ENCODE measurements at regions not wholly inside any gene's neighbourhood (a gene's known extent, or its start where the extent isn't known, plus 50 kb on each side); places are given as distances from the start of the nearest gene placed in this dataset.

- H2AFZ ChIP-seq (replicated peaks; ENCODE audit: low read length, poor library complexity), result no peak overlapping the region
- H2AK5ac ChIP-seq (ENCODE audit: low read depth, low read length), result no peak overlapping the region
- H4K5ac ChIP-seq (ENCODE audit: low read depth, low read length), result no peak overlapping the region
- no peak overlapping the region for H3K4me3 ChIP-seq (ENCODE audit: insufficient read depth, low read depth, low read length)
- H4K91ac ChIP-seq (ENCODE audit: insufficient read depth, low read depth, low read length), result no peak overlapping the region
- no peak overlapping the region for H3K23ac ChIP-seq (ENCODE audit: low read depth, low read length)
- peaks cover 4% of the 10 kb centered on the region; the same call in 1 of the 2 replicates for H3K9me3 ChIP-seq (ENCODE audit: control insufficient read depth, insufficient read depth, low read length)
- in situ Hi-C loops (cut with MboI; ENCODE audit: low sequenced_read_pairs) (no loop called here), intact Hi-C loops (cut with micrococcal nuclease) (no loop called here), dilution Hi-C loops (cut with HindIII; ENCODE audit: low sequenced_read_pairs, unreplicated experiment) (no loop called here)
- DNase-seq (no peak), ATAC-seq (ENCODE audit: low read depth) (no peak)
- no peaks in the 10 kb centered on the region for H3K27me3 ChIP-seq (ENCODE audit: control insufficient read depth, insufficient read depth, low read length)
- H3K36me3 ChIP-seq (ENCODE audit: control insufficient read depth, insufficient read depth, low read length), result no peaks in the 10 kb centered on the region
- no CpG with 5 or more reads among the region's 2 CpGs for WGBS, 2 experiments (ENCODE audit: extremely low coverage in 2 of 2, insufficient read length in 1 of 2)
- H2AK9ac ChIP-seq (replicated peaks; ENCODE audit: low read depth, low read length, poor library complexity), result no peak overlapping the region
- H3K27ac ChIP-seq (ENCODE audit: insufficient read depth, low read length), result no peak overlapping the region
- H2BK5ac ChIP-seq (ENCODE audit: low read depth, low read length, poor library complexity, severe bottlenecking), result no peak overlapping the region
- no peak overlapping the region for H2BK15ac ChIP-seq (ENCODE audit: low read depth, low read length)
- BruUV-seq (replicated peaks), result no TSS peak
- H3K14ac ChIP-seq (replicated peaks; ENCODE audit: low read depth, low read length), result no peak overlapping the region
- H3K9ac ChIP-seq (ENCODE audit: low read depth, low read length), result no peak overlapping the region
- H3K4ac ChIP-seq (ENCODE audit: low read depth, low read length), result no peak overlapping the region
- no peaks in the 10 kb centered on the region for H3K4me1 ChIP-seq (ENCODE audit: control insufficient read depth, insufficient read depth, low read length)
- ChIA-PET POLR2A (ENCODE audit: unreplicated experiment) (no interaction called here), CTCF (no interaction called here)
- no peak overlapping the region for H4K8ac ChIP-seq (ENCODE audit: low read depth in 2 of 2, low read length in 2 of 2)
- H3K4me2 ChIP-seq (ENCODE audit: low read depth, low read length), result no peak overlapping the region
- TF ChIP-seq MAFK (IDR thresholded peaks at IDR 0.05; ENCODE audit: low read depth, low read length) (no peak), RFX5 (IDR thresholded peaks at IDR 0.05; ENCODE audit: low read depth, low read length) (no peak), CHD1 (IDR thresholded peaks at IDR 0.05; ENCODE audit: low read depth, low read length) (no peak), USF2 (IDR thresholded peaks at IDR 0.05; ENCODE audit: low read depth, low read length) (no peak), RAD21 (IDR thresholded peaks at IDR 0.05; ENCODE audit: low read length) (no peak), NFE2L2 (IDR thresholded peaks at IDR 0.05; ENCODE audit: low read depth, low read length) (no peak), MAZ (IDR thresholded peaks at IDR 0.05; ENCODE audit: borderline replicate concordance, low read depth, low read length) (no peak), FOS (IDR thresholded peaks at IDR 0.05; ENCODE audit: low read depth, low read length) (no peak), SMC3 (IDR thresholded peaks at IDR 0.05; ENCODE audit: low read depth, low read length) (no peak)
- TF ChIP-seq, protein P1, sequence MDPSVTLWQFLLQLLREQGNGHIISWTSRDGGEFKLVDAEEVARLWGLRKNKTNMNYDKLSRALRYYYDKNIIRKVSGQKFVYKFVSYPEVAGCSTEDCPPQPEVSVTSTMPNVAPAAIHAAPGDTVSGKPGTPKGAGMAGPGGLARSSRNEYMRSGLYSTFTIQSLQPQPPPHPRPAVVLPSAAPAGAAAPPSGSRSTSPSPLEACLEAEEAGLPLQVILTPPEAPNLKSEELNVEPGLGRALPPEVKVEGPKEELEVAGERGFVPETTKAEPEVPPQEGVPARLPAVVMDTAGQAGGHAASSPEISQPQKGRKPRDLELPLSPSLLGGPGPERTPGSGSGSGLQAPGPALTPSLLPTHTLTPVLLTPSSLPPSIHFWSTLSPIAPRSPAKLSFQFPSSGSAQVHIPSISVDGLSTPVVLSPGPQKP (IDR thresholded peaks at IDR 0.05; ENCODE audit: borderline replicate concordance, low read depth, low read length), result no peak
- no peaks in the 10 kb centered on the region for H3K79me1 ChIP-seq (ENCODE audit: low read depth in 1 of 2, low read length in 2 of 2)
- H2BK20ac ChIP-seq (ENCODE audit: low read depth, low read length), result no peak overlapping the region
- H2BK120ac ChIP-seq (ENCODE audit: low read depth, low read length), result no peak overlapping the region
- H3K18ac ChIP-seq (ENCODE audit: low read depth, low read length), result no peak overlapping the region
- H3K9me1 ChIP-seq (ENCODE audit: insufficient read depth, low read length), result no peaks in the 10 kb centered on the region
- no peaks in the 10 kb centered on the region for H4K20me1 ChIP-seq (ENCODE audit: insufficient read depth, low read length)
- H3K56ac ChIP-seq (ENCODE audit: extremely low read depth, insufficient read depth, low read length), result no peak overlapping the region
These were observed 108.0 kb upstream of the TMTC2 start for GRCh38 chr12:82578725-82579124.
